A549 (cell line): ENCODE measurements at regions not wholly inside any gene's neighbourhood (a gene's known extent, or its start where the extent isn't known, plus 50 kb on each side); places are given as distances from the start of the nearest gene placed in this dataset.

Experiments used
- CEBPB ChIP-seq, 2 experiments: fragments of >200 bp in 1 of 2; sonication (Bioruptor Twin) in 1 of 2; formaldehyde crosslinking in 1 of 2; IDR thresholded peaks; 2 replicates each; pipeline ENCODE4 v1.6.1; 2012 to 2016
- CHD2 ChIP-seq: fragments of 150-350 bp; IDR thresholded peaks from 2 replicates; pipeline ENCODE4 v1.6.1; 2014; ENCODE audit warnings: low read length; ENCODE audit not compliant: partially characterized antibody
- EP300 ChIP-seq, 2 experiments: fragments of >200 bp; sonication (Bioruptor Twin); formaldehyde crosslinking; IDR thresholded peaks; 2 replicates in 1 of 2; 3 replicates in 1 of 2; pipeline ENCODE4 v1.6.1; 2016 to 2017
- HDAC2 ChIP-seq: fragments of 200-600 bp; sonication (generic); IDR thresholded peaks from 2 replicates; pipeline ENCODE4 v1.6.1; 2016
- KDM1A ChIP-seq: fragments of 200-600 bp; sonication (generic); IDR thresholded peaks from 2 replicates; pipeline ENCODE4 v1.6.1; 2016; ENCODE audit warnings: low read depth, mild to moderate bottlenecking
- KDM5A ChIP-seq: fragments of 200-600 bp; sonication (generic); IDR thresholded peaks from 2 replicates; pipeline ENCODE4 v1.6.1; 2016; ENCODE audit warnings: antibody characterized with exemption, mild to moderate bottlenecking
- MAX ChIP-seq: IDR thresholded peaks from 2 replicates; pipeline ENCODE4 v1.6.1; 2012
- RAD21 ChIP-seq, 2 experiments: fragments of >200 bp in 1 of 2; sonication (Bioruptor Twin) in 1 of 2; formaldehyde crosslinking in 1 of 2; IDR thresholded peaks in 1 of 2; conservative IDR thresholded peaks in 1 of 2; 2 replicates in 1 of 2; 3 replicates in 1 of 2; pipeline ENCODE4 v1.6.1; 2012 to 2018; ENCODE audit warnings: inconsistent platforms in 1 of 2
- RCOR1 ChIP-seq: fragments of 150-350 bp; IDR thresholded peaks from 2 replicates; pipeline ENCODE4 v1.6.1; 2014; ENCODE audit warnings: antibody characterized with exemption, low read length, low read depth
- TF ChIP-seq, protein P1 (sequence below): fragments of >200 bp; sonication (Bioruptor Twin); formaldehyde crosslinking; IDR thresholded peaks from 3 replicates; pipeline ENCODE4 v1.5.1; 2016
- TF ChIP-seq, protein P2 (sequence below): fragments of 200-600 bp; sonication (generic); IDR thresholded peaks from 2 replicates; pipeline ENCODE4 v1.6.1; 2016; ENCODE audit warnings: antibody characterized with exemption, mild to moderate bottlenecking, moderate library complexity

DNA sequence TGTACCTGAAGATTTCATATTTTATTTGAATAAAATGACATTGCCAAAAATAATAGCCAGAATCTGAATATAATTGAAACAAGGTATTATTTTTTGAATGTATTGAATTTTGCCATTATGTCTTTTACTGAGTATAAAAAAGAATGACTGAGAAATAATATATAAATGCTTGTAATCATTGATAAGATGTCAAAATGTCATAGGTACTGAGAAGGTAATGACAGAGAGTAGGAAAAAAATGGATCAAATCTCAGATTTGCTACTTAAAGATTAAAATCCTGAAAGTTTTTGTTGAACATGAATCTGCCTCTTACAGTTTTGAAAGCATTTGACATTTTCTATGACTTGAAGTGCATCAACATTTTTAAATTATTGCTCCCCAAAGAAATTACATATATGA is 1069.9 kb upstream of the ADGRL4 start:
- TF ChIP-seq, protein P1, sequence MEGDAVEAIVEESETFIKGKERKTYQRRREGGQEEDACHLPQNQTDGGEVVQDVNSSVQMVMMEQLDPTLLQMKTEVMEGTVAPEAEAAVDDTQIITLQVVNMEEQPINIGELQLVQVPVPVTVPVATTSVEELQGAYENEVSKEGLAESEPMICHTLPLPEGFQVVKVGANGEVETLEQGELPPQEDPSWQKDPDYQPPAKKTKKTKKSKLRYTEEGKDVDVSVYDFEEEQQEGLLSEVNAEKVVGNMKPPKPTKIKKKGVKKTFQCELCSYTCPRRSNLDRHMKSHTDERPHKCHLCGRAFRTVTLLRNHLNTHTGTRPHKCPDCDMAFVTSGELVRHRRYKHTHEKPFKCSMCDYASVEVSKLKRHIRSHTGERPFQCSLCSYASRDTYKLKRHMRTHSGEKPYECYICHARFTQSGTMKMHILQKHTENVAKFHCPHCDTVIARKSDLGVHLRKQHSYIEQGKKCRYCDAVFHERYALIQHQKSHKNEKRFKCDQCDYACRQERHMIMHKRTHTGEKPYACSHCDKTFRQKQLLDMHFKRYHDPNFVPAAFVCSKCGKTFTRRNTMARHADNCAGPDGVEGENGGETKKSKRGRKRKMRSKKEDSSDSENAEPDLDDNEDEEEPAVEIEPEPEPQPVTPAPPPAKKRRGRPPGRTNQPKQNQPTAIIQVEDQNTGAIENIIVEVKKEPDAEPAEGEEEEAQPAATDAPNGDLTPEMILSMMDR: no peak
- TF ChIP-seq EP300 (IDR thresholded peaks at IDR 0.05) (no peak), CEBPB (IDR thresholded peaks at IDR 0.05) (no peak), HDAC2 (no peak), KDM1A (no peak), CHD2 (no peak), KDM5A (no peak), RCOR1 (no peak), RAD21 (conservative IDR thresholded peaks at IDR 0.05 in 1 of 2, IDR thresholded peaks at IDR 0.05 in 1 of 2) (no peak), MAX (no peak)
- TF ChIP-seq, protein P2, sequence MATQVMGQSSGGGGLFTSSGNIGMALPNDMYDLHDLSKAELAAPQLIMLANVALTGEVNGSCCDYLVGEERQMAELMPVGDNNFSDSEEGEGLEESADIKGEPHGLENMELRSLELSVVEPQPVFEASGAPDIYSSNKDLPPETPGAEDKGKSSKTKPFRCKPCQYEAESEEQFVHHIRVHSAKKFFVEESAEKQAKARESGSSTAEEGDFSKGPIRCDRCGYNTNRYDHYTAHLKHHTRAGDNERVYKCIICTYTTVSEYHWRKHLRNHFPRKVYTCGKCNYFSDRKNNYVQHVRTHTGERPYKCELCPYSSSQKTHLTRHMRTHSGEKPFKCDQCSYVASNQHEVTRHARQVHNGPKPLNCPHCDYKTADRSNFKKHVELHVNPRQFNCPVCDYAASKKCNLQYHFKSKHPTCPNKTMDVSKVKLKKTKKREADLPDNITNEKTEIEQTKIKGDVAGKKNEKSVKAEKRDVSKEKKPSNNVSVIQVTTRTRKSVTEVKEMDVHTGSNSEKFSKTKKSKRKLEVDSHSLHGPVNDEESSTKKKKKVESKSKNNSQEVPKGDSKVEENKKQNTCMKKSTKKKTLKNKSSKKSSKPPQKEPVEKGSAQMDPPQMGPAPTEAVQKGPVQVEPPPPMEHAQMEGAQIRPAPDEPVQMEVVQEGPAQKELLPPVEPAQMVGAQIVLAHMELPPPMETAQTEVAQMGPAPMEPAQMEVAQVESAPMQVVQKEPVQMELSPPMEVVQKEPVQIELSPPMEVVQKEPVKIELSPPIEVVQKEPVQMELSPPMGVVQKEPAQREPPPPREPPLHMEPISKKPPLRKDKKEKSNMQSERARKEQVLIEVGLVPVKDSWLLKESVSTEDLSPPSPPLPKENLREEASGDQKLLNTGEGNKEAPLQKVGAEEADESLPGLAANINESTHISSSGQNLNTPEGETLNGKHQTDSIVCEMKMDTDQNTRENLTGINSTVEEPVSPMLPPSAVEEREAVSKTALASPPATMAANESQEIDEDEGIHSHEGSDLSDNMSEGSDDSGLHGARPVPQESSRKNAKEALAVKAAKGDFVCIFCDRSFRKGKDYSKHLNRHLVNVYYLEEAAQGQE: no peak
